ENCODE measurements at regions not wholly inside any gene's neighbourhood (a gene's known extent, or its start where the extent isn't known, plus 50 kb on each side); places are given as distances from the start of the nearest gene placed in this dataset.
A peak's percentile ranks its signal among the peaks of the same experiment; 100 is the strongest.

DNA sequence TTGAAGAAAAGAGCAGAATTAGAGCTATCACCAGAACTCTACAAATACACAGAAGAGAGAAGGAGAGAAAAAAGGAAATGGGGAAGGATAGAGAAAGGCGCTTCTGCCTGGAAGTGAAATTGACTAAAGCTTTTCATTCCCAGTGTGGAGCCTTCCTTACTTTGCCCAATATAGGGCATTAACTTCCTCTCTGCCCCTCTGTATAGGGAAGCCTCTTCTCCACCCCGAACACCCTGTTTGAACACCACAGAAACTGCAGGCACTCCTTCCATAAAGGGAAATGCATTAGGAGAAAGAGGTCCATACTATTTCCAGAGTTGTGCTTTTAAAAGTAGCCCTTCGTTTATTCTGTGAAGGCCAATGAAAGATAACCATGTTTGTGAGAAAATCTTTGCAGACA is 248.5 kb downstream of the RAP2B start:
- TF ChIP-seq ZNF274 (IDR thresholded peaks at IDR 0.05; ENCODE audit: low read depth, low read length) (no peak), POLR2AphosphoS5 (IDR thresholded peaks at IDR 0.05; ENCODE audit: low read depth, low read length) (no peak), EZH2 (IDR thresholded peaks at IDR 0.05) (no peak), ELF1 (IDR thresholded peaks at IDR 0.05; ENCODE audit: borderline replicate concordance, low read depth) (no peak), SP1 (IDR thresholded peaks at IDR 0.05; ENCODE audit: low read depth) (no peak), EGR1 (IDR thresholded peaks at IDR 0.05; ENCODE audit: low read depth) (no peak), TCF7L2 (IDR thresholded peaks at IDR 0.05; ENCODE audit: borderline replicate concordance, extremely low read depth, insufficient read depth, insufficient read length) (no peak), JUND (IDR thresholded peaks at IDR 0.05) (no peak), FOSL1 (IDR thresholded peaks at IDR 0.05; ENCODE audit: low read depth) (no peak), CEBPB (IDR thresholded peaks at IDR 0.05; ENCODE audit: low read depth) (no peak), ZFX (IDR thresholded peaks at IDR 0.05) (no peak), CBX3 (IDR thresholded peaks at IDR 0.05; ENCODE audit: low read depth) (no peak)
- TF ChIP-seq, protein P1, sequence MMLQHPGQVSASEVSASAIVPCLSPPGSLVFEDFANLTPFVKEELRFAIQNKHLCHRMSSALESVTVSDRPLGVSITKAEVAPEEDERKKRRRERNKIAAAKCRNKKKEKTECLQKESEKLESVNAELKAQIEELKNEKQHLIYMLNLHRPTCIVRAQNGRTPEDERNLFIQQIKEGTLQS (IDR thresholded peaks at IDR 0.05), result no peak
- TF ChIP-seq, protein P2, sequence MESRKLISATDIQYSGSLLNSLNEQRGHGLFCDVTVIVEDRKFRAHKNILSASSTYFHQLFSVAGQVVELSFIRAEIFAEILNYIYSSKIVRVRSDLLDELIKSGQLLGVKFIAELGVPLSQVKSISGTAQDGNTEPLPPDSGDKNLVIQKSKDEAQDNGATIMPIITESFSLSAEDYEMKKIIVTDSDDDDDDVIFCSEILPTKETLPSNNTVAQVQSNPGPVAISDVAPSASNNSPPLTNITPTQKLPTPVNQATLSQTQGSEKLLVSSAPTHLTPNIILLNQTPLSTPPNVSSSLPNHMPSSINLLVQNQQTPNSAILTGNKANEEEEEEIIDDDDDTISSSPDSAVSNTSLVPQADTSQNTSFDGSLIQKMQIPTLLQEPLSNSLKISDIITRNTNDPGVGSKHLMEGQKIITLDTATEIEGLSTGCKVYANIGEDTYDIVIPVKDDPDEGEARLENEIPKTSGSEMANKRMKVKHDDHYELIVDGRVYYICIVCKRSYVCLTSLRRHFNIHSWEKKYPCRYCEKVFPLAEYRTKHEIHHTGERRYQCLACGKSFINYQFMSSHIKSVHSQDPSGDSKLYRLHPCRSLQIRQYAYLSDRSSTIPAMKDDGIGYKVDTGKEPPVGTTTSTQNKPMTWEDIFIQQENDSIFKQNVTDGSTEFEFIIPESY (IDR thresholded peaks at IDR 0.05; ENCODE audit: extremely low read depth, insufficient replicate concordance, low read length), result no peak
- TF ChIP-seq, protein P3, sequence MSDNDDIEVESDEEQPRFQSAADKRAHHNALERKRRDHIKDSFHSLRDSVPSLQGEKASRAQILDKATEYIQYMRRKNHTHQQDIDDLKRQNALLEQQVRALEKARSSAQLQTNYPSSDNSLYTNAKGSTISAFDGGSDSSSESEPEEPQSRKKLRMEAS (IDR thresholded peaks at IDR 0.05), result no peak
- TF ChIP-seq, protein P4, sequence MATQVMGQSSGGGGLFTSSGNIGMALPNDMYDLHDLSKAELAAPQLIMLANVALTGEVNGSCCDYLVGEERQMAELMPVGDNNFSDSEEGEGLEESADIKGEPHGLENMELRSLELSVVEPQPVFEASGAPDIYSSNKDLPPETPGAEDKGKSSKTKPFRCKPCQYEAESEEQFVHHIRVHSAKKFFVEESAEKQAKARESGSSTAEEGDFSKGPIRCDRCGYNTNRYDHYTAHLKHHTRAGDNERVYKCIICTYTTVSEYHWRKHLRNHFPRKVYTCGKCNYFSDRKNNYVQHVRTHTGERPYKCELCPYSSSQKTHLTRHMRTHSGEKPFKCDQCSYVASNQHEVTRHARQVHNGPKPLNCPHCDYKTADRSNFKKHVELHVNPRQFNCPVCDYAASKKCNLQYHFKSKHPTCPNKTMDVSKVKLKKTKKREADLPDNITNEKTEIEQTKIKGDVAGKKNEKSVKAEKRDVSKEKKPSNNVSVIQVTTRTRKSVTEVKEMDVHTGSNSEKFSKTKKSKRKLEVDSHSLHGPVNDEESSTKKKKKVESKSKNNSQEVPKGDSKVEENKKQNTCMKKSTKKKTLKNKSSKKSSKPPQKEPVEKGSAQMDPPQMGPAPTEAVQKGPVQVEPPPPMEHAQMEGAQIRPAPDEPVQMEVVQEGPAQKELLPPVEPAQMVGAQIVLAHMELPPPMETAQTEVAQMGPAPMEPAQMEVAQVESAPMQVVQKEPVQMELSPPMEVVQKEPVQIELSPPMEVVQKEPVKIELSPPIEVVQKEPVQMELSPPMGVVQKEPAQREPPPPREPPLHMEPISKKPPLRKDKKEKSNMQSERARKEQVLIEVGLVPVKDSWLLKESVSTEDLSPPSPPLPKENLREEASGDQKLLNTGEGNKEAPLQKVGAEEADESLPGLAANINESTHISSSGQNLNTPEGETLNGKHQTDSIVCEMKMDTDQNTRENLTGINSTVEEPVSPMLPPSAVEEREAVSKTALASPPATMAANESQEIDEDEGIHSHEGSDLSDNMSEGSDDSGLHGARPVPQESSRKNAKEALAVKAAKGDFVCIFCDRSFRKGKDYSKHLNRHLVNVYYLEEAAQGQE (IDR thresholded peaks at IDR 0.05; ENCODE audit: low read depth), result no peak
- TF ChIP-seq, protein P5, sequence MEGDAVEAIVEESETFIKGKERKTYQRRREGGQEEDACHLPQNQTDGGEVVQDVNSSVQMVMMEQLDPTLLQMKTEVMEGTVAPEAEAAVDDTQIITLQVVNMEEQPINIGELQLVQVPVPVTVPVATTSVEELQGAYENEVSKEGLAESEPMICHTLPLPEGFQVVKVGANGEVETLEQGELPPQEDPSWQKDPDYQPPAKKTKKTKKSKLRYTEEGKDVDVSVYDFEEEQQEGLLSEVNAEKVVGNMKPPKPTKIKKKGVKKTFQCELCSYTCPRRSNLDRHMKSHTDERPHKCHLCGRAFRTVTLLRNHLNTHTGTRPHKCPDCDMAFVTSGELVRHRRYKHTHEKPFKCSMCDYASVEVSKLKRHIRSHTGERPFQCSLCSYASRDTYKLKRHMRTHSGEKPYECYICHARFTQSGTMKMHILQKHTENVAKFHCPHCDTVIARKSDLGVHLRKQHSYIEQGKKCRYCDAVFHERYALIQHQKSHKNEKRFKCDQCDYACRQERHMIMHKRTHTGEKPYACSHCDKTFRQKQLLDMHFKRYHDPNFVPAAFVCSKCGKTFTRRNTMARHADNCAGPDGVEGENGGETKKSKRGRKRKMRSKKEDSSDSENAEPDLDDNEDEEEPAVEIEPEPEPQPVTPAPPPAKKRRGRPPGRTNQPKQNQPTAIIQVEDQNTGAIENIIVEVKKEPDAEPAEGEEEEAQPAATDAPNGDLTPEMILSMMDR (IDR thresholded peaks at IDR 0.05 in 2 of 3, conservative IDR thresholded peaks at IDR 0.05 in 1 of 3; ENCODE audit: borderline replicate concordance in 1 of 3, insufficient read depth in 1 of 3, low read depth in 2 of 3, low read length in 2 of 3), result no peak
- Histone ChIP-seq H4K20me1 (ENCODE audit: insufficient read depth) (no peaks in the 10 kb centered on the region), H3K9ac (ENCODE audit: low read length) (no peak overlapping the region), H2AFZ (ENCODE audit: low read depth, low read length, poor library complexity, severe bottlenecking) (peak overlapping the region; percentile 52), H3K4me1 (ENCODE audit: control insufficient read depth in 1 of 2, insufficient read depth in 2 of 2, low read length in 2 of 2) (no peaks in the 10 kb centered on the region), H3K27ac (ENCODE audit: low read depth, low read length) (no peak overlapping the region), H3K36me3 (ENCODE audit: control insufficient read depth in 1 of 2, insufficient read depth in 2 of 2, low read length in 2 of 2) (no peaks in the 10 kb centered on the region), H3K4me3 (replicated peaks in 1 of 2; ENCODE audit: low read depth in 1 of 2, low read length in 2 of 2) (no peak overlapping the region), H3K27me3 (ENCODE audit: insufficient read depth, low read length) (no peaks in the 10 kb centered on the region), H3K4me2 (ENCODE audit: low read length) (no peak overlapping the region), H3K9me2 (ENCODE audit: insufficient read depth) (no peaks in the 10 kb centered on the region), H3K9me3 (ENCODE audit: control insufficient read depth in 1 of 2, insufficient read depth in 1 of 2, low read depth in 1 of 2, low read length in 2 of 2) (no peaks in the 10 kb centered on the region), H3K79me2 (ENCODE audit: insufficient read depth, low read length) (no peaks in the 10 kb centered on the region)
- no peak for ATAC-seq
- intact Hi-C loops (cut with micrococcal nuclease), result no loop called here
- DNase-seq (ENCODE audit: low read depth, low spot score), result no peak
- CTCF ChIA-PET, result no interaction called here
- no TSS peak for BruUV-seq (replicated peaks)
- RAD21 ChIA-PET (ENCODE audit: low non-redundant PET in 1 of 2, low total read pairs in 2 of 2, uncharacterized antibody in 2 of 2, unreplicated experiment in 2 of 2), result interaction anchor here in 1 of 2 experiments (0.5 kb wide), 1 partner anchor 130 kb away, joined by 3 read pairs; no protein-coding TSS in a partner anchor
- POLR2A ChIA-PET, result no interaction called here

Measured in HCT116 (cell line).